HCT116 (cell line): ENCODE measurements at regions not wholly inside any gene's neighbourhood (a gene's known extent, or its start where the extent isn't known, plus 50 kb on each side); places are given as distances from the start of the nearest gene placed in this dataset.

Experiments used
- ATAC-seq: fragments of 200-7000 bp; cut with Tn5 transposase; 2 replicates; pipeline ENCODE4 v1.9.1; 2020; ENCODE audit warnings: mild to moderate bottlenecking, moderate library complexity
- BruUV-seq: library from RNA; stranded (reverse); fragments of 400-500 nt; replicated peaks from 2 replicates; lab custom pipeline; 2021; lab: Mats Ljungman, UMichigan
- CTCF ChIA-PET: fragments of 300-600 bp; sonication (Branson Sonifier 250); formaldehyde crosslinking; loops from one replicate; lab custom pipeline; 2021; ENCODE audit warnings: antibody characterized with exemption; lab: Charles Lee
- POLR2A ChIA-PET: fragments of 300-600, 350-600 bp; sonication (Branson Sonifier 250); formaldehyde crosslinking; loops from one replicate; lab custom pipeline; 2021; ENCODE audit warnings: antibody characterized with exemption; lab: Charles Lee
- RAD21 ChIA-PET, 2 experiments: fragments of 300-600 bp; sonication (Branson Sonifier 250); formaldehyde crosslinking; loops; one replicate each; lab custom pipeline; 2023; ENCODE audit warnings: low total read pairs in 2 of 2; ENCODE audit not compliant: uncharacterized antibody in 2 of 2, unreplicated experiment in 2 of 2, low non-redundant PET in 1 of 2; lab: Charles Lee
- DNase-seq: peaks from one replicate; pipeline ENCODE4 v3.0.0-alpha.2; 2010; ENCODE audit warnings: low read depth, low spot score
- H2AFZ ChIP-seq: fragments of 200-600 bp; shearing (Covaris generic), sonication (generic); 2 replicates; pipeline ENCODE4 v1.6.1; 2017; ENCODE audit warnings: low read depth, mixed run types, mixed read lengths, antibody characterized with exemption, low read length; ENCODE audit not compliant: poor library complexity, severe bottlenecking
- H3K27ac ChIP-seq: 2 replicates; pipeline ENCODE4 v1.5.1; 2012; ENCODE audit warnings: low read depth, low read length
- H3K27me3 ChIP-seq: fragments of 200-600 bp; sonication (generic); 2 replicates; pipeline ENCODE4 v1.6.1; 2016; ENCODE audit warnings: mixed run types, low read length, mixed read lengths; ENCODE audit not compliant: insufficient read depth
- H3K36me3 ChIP-seq, 2 experiments: fragments of 200-500 bp in 1 of 2; fragments of 200-600 bp in 1 of 2; sonication (Bioruptor generic) in 1 of 2; sonication (generic) in 1 of 2; 2 replicates each; pipeline versions ENCODE4 v1.5.1 to v1.6.1; 2014 to 2016; ENCODE audit warnings: low read length in 2 of 2, inconsistent platforms in 1 of 2, mixed read lengths in 1 of 2, mixed run types in 1 of 2; ENCODE audit not compliant: insufficient read depth in 2 of 2, control insufficient read depth in 1 of 2
- H3K4me1 ChIP-seq, 2 experiments: fragments of 200-600 bp in 1 of 2; sonication (generic) in 1 of 2; 2 replicates each; pipeline versions ENCODE4 v1.5.1 to v1.6.1; 2012 to 2017; ENCODE audit warnings: low read length in 2 of 2, inconsistent platforms in 1 of 2, mild to moderate bottlenecking in 1 of 2, mixed read lengths in 1 of 2, mixed run types in 1 of 2, moderate library complexity in 1 of 2; ENCODE audit not compliant: insufficient read depth in 2 of 2, control insufficient read depth in 1 of 2
- H3K4me2 ChIP-seq: fragments of 200-600 bp; sonication (generic); 2 replicates; pipeline ENCODE4 v1.6.1; 2017; ENCODE audit warnings: mixed run types, low read length, mixed read lengths
- H3K4me3 ChIP-seq, 2 experiments: fragments of 200-600 bp in 1 of 2; sonication (generic) in 1 of 2; replicated peaks in 1 of 2; 2 replicates each; pipeline ENCODE4 v1.5.1; 2011 to 2016; ENCODE audit warnings: low read length in 2 of 2, control low read depth in 1 of 2, low read depth in 1 of 2, mild to moderate bottlenecking in 1 of 2, mixed read lengths in 1 of 2, mixed run types in 1 of 2
- H3K79me2 ChIP-seq: fragments of 200-600 bp; sonication (generic); 2 replicates; pipeline ENCODE4 v1.6.1; 2017; ENCODE audit warnings: mild to moderate bottlenecking, mixed run types, low read length, moderate library complexity, mixed read lengths; ENCODE audit not compliant: insufficient read depth
- H3K9ac ChIP-seq: fragments of 200-600 bp; sonication (generic); 2 replicates; pipeline ENCODE4 v1.6.1; 2016; ENCODE audit warnings: low read length, mixed read lengths
- H3K9me2 ChIP-seq: fragments of 200-600 bp; sonication (generic), shearing (Covaris generic); 2 replicates; pipeline ENCODE4 v1.6.1; 2017; ENCODE audit warnings: mixed run types, mild to moderate bottlenecking, moderate library complexity; ENCODE audit not compliant: insufficient read depth
- H3K9me3 ChIP-seq, 2 experiments: fragments of 200-500 bp in 1 of 2; fragments of 200-600 bp in 1 of 2; sonication (Bioruptor generic) in 1 of 2; sonication (generic) in 1 of 2; 2 replicates each; pipeline ENCODE4 v1.6.1; 2014 to 2017; ENCODE audit warnings: low read length in 2 of 2, mixed read lengths in 2 of 2, inconsistent platforms in 1 of 2, low read depth in 1 of 2, mild to moderate bottlenecking in 1 of 2, mixed run types in 1 of 2, moderate library complexity in 1 of 2; ENCODE audit not compliant: control insufficient read depth in 1 of 2, insufficient read depth in 1 of 2
- H4K20me1 ChIP-seq: fragments of 200-600 bp; sonication (generic), shearing (Covaris generic); 2 replicates; pipeline ENCODE4 v1.6.1; 2017; ENCODE audit warnings: mixed run types, mild to moderate bottlenecking, moderate library complexity; ENCODE audit not compliant: insufficient read depth
- EGR1 ChIP-seq: IDR thresholded peaks from 2 replicates; pipeline ENCODE4 v1.6.1; 2012; ENCODE audit warnings: low read depth
- ELF1 ChIP-seq: IDR thresholded peaks from 2 replicates; pipeline ENCODE4 v1.6.1; 2012; ENCODE audit warnings: low read depth, borderline replicate concordance
- EZH2phosphoT487 ChIP-seq: fragments of 200-600 bp; IDR thresholded peaks from 2 replicates; pipeline ENCODE4 v1.6.1; 2018; ENCODE audit warnings: antibody characterized with exemption, borderline replicate concordance
- JUND ChIP-seq: IDR thresholded peaks from 2 replicates; pipeline ENCODE4 v1.6.1; 2012
- MAX ChIP-seq: IDR thresholded peaks from 2 replicates; pipeline ENCODE4 v1.6.1; 2012
- POLR2AphosphoS5 ChIP-seq: IDR thresholded peaks from 2 replicates; pipeline ENCODE4 v1.6.1; 2011; ENCODE audit warnings: mild to moderate bottlenecking, low read depth, low read length, moderate library complexity
- SP1 ChIP-seq: IDR thresholded peaks from 2 replicates; pipeline ENCODE4 v1.6.1; 2012; ENCODE audit warnings: low read depth
- YY1 ChIP-seq: IDR thresholded peaks from 2 replicates; pipeline ENCODE4 v1.6.1; 2011; ENCODE audit warnings: low read length, low read depth, moderate library complexity, mild to moderate bottlenecking; ENCODE audit not compliant: insufficient replicate concordance; ENCODE audit errors: extremely low read depth
- ZBTB33 ChIP-seq: IDR thresholded peaks from 2 replicates; pipeline ENCODE4 v1.6.1; 2011; ENCODE audit warnings: mild to moderate bottlenecking, low read length, moderate library complexity; ENCODE audit not compliant: insufficient replicate concordance; ENCODE audit errors: extremely low read depth
- ZFX ChIP-seq: fragments of 450-650 bp; IDR thresholded peaks from 2 replicates; pipeline ENCODE4 v1.6.1; 2017
- ZNF274 ChIP-seq: fragments of 200-500 bp; sonication (Bioruptor generic); IDR thresholded peaks from 2 replicates; pipeline ENCODE4 v1.6.1; 2014; ENCODE audit warnings: mild to moderate bottlenecking, low read depth, low read length, inconsistent platforms
- intact Hi-C: fragments of 100-400 bp; cut with micrococcal nuclease; formaldehyde crosslinking; loops from 2 replicates; pipeline ENCODE4 v1.10.0; 2022

GRCh38 chr7:36048141-36048901 lies 104.7 kb upstream of the EEPD1 start:
- no peak overlapping the region for H3K27ac ChIP-seq
- CTCF ChIA-PET, result interaction anchor here (1.6 kb wide), 1 partner anchor 8 kb away, joined by 3 read pairs; no protein-coding TSS in a partner anchor
- POLR2A ChIA-PET, result no interaction called here

More at GRCh38 chr7:36048141-36048901, 104.7 kb upstream of the EEPD1 start:
- no peaks in the 10 kb centered on the region for H4K20me1 ChIP-seq
- intact Hi-C loops, result no loop called here
- no peak overlapping the region for H3K4me2 ChIP-seq
- TF ChIP-seq JUND (no peak), POLR2AphosphoS5 (no peak), MAX (no peak), ZNF274 (no peak), SP1 (no peak), YY1 (no peak), EGR1 (no peak), ELF1 (no peak), ZFX (no peak), EZH2phosphoT487 (no peak), ZBTB33 (no peak)
- ATAC-seq (no peak), DNase-seq (no peak)
- RAD21 ChIA-PET, result no interaction called here
- H3K9me2 ChIP-seq, result 0 out of 2 replicates have a peak, but pooled peaks cover 2% of the 10 kb centered on the region
- H3K79me2 ChIP-seq, result no peaks in the 10 kb centered on the region
- no peaks in the 10 kb centered on the region for H3K36me3 ChIP-seq
- BruUV-seq, result no TSS peak
- no peak overlapping the region for H3K4me3 ChIP-seq
- H3K4me1 ChIP-seq, result no peaks in the 10 kb centered on the region
- H3K27me3 ChIP-seq, result no peaks in the 10 kb centered on the region
- no peak overlapping the region for H2AFZ ChIP-seq
- H3K9ac ChIP-seq, result no peak overlapping the region
- H3K9me3 ChIP-seq, result no peaks in the 10 kb centered on the region
